ENCODE measurements at regions not wholly inside any gene's neighbourhood (a gene's known extent, or its start where the extent isn't known, plus 50 kb on each side); places are given as distances from the start of the nearest gene placed in this dataset.
"Not testable (repeated sequence)": the region's sequence is repeated elsewhere in the genome, so short reads cannot be mapped to it uniquely, and the experiment has no call there.

DNA sequence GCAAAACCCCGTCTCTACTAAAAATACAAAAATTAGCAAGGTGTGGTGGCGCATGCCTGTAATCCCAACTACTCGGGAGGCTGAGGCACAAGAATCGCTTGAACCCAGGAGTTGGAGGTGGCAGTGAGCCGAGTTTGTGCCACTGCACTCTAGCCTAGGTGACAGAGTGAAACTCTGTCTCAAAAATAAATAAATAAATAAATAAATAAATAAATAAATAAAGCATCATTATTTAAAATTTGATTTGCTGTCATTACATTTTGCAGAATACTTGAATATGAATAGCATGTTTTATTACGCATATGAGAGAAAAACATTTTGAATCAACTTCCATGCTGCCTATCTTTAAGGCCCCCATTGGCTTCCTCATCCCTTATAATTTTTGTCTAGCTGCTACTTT, 53.4 kb upstream of the MED14 start:
- not testable (repeated sequence) for DNase-seq

DNA sequence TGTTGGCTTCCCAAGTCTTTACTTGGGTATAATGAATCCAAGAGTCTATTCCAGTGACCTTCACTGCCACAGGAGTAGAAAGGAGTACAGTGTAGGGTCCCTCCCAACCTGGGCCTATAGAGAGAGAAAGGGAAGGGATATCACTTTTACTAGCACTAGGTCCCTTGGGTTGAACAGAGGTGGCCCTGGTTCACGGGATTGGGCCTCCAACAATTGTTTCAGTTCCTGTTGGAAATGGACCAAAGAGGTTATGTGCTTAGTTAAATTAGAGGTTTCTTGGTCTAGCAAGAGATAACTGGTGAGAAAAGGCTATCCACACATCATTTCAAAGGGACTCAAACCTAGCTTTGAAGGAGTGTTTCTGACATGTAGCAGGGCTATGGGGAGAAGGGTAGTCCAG, 57.1 kb upstream of the MED14 start:
- no peak for DNase-seq

DNA sequence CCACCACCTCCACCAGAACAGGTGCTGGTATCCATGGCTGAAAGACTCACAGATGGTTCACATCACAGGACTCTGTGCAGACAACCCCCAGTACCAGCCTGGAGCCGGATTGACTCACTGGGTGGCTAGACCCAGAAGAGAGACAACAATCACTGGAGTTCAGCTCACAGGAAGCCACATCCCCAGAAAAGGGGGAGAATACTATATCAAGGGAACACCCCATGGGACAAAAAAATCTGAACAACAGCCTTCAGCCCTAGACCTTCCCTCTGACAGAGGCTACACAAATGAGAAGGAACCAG, 59.4 kb upstream of the MED14 start:
- not testable (repeated sequence) for DNase-seq

DNA sequence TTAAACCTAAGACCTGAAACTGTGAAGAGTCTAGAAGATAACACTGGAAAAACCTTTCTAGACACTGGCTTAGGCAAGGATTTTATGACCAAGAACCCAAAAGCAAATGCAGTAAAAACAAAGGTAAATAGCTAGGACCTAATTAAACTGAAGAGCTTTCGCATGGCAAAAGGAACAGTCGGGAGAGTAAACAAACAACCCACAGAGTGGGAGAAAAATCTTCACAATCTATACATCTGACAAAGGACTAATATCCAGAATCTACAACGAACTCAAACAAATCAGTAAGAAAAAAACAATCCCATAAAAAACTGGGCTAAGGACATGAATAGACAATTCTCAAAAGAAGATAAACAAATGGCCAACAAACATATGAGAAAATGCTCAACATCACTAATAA, 64.4 kb upstream of the MED14 start:
- not testable (repeated sequence) for DNase-seq

DNA sequence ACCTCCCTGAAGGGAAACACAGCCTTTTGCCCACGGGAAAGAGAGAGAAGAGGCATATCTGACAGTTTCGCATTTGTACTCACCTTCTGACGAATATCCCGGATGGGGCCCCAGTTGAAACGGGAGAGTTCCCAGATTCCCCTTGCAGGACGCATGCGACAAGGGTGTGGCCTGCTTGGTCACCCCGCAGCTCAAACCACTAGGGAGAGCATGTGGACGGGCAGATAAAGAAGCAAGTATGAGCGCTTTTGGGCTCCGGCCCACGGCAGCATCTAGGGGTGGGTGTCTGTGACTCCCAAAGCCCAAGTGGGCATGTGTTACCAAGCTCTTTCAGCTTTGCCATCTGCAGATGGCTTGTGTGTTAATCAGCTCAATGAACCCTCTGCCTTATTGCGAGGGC, 70.1 kb upstream of the MED14 start:
- DNase-seq = no peak

DNA sequence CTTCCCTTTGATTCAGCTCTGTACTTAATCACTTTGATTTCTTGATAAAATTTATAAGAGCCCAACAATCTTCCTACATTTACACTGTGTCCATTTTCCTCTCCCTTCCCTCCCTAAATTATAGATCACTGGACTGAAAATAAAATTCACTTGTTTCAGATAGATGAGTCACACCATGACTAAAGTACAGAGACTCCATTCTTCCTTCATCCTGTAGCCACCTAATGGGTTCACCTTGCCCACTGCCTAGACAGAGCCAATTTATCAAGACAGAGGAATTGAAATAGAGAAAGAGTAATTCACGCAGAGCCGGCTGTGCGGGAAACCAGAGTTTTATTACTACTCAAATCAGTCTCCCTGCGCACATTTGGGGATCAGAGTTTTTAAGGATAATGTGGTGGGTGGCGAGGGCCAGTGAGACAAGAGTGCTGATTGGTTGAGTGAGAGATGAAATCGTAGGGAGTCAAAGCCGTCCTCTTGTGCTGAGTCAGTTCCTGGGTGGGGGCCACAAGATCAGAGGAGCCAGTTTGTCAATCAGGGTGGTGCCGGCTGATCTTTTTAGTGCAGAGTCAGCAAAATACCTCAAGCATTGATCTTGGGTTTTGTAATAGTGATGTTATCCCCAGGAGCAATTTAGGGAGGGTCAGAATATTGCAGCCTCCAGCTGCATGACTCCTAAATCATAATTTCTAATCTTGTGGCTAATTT, 71.3 kb upstream of the MED14 start:
- no peak for DNase-seq

DNA sequence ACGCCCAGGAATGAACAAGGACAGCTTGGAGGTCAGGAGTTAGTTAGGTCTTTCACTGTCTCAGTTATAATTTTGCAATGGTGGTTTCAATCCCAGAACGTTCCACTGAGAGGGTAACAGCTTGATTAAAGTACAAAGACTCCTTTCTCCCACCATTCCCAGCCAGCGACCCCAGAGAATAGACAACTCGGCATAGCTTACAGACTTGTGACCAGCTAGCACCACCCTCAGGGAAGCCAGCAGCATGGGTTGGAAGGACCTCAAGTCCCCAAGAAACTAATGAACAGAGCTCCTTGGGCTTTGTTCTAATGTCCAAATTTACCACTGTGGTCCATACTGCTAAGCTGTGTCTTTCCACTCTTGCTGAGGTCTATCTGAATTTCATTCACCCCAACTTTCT, 72.0 kb upstream of the MED14 start:
- no peak for DNase-seq

DNA sequence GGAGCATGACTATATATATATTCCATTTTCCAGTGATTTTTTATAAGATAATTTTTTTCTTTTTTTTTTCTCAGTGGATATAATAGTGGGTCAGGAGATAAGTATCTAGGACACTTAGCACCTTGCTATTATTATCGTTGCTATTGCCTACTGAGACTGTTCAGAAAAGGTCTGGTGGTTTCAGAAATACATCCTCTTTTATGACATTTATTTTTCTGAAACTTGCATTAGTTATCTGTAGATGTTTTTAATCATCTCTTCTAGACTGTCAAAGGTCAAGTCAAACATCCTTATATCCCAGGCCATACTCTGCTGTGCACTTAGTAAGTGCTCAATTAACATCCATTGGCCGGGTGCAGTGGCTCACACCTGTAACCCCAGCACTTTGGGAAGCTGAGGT, 72.9 kb upstream of the MED14 start:
- DNase-seq = no peak

DNA sequence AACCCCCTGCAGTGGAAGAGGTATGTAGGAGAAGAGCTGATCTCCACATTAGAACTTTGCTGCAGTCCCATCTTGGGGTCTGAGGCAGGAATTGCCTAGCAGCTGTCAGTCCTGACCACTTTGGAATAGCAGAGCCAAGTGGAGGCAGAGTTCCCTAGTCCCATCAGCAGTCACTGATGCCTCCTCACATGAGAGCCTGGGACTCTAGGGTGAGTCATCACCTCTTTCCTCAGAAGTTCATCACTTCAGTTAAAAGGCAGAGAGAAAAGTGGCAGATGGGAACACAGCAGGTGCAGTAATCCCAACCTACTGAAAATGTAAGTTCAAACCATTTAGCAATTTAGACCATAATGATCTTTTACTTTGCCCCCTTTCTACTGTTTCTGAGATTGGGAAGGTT, 73.9 kb upstream of the MED14 start:
- no peak for DNase-seq

DNA sequence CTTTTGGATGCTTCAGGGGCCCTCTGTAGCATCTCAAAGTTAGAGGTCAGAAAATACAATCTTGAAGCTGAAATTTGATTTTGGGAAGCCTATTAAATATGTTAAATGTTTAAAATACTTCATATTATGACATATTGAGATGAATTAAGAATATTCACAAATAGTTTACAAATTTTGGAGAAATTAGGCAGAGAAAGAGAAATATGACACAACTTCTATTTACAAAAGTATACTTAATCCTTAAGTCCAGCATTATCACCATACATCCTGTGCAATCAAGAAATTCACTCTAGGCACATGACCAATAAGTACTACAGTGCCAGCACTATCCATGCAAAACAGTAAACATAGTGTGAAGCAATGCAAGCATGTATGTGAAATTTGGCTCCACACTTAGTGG, 79.7 kb upstream of the MED14 start:
- not testable (repeated sequence) for DNase-seq

DNA sequence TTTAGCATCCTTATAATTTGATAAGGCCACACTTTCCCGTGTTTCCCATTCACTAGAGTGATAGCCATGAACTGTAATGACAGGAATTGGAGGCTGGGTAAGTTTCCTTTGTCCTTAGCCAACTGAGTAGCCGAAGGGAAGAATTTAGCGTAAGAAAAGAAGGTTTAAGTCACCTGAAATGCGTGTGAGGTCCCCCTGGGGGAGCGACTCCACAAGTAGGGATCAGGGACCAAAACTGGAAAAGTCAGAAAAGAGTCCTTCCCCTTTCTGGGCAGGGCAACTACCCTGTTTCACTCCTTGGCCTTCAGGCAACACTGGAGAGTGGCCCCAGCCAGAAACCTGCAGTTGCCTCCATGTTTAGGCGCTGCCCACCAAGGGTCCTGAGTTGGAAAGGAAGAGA, 81.6 kb upstream of the MED14 start:
- no peak for DNase-seq

DNA sequence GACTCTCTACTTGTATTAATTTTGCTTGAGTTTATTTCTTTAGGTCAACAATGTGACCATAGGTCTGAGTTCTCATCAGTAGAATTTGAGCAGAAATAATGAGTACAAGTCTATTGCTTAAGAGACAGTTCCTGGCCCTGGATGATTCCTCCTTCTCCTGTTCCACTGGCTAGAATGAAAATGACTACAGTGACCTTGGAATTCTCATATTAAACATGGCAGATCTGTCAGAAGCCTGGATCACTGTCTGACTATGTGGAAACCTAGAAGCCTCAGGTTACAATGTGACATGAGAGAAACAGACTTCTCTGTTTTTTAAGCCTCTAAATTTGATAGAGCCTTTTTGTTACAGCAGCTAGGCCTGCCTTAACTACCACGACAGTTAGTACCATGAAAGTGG, 82.9 kb upstream of the MED14 start:
- no peak for DNase-seq

DNA sequence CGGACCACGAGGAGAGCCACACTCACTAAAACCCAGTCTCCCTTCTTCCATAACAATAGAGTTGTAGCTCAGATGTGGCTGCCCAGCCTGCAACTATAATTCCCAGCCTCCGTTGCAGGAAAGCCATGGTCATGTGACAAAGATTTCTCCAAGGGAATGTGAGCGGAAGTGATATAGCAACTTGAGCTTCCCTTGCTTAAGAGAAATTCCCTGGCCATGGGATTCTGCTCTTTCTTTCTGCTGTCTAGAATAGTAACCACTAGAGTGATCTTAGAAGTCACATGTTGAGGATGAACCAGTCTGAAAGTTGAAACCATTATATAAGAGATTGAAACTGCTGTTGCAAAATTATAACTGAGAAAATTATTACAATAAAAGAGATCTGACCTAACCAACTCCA, 86.4 kb upstream of the MED14 start:
- DNase-seq = no peak

DNA sequence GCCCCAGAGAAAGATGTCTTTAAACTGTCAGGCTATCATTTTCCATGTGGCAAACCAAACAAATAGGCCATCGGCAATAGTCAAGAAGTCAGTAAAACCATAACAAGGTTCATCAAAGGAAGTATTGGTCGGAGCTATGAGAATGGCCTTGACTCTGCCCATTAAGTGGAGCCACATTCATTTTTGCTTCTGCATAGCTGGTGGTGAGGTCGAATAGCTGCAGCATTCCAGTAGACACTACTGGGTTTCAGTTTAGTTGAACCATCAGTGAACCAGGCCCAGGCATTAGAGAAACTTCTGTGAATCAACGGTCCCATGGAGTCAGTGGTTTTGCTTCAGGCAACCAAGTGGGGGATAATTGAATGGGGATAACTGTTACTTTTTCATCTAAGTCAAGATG, 92.0 kb upstream of the MED14 start:
- no peak for DNase-seq

DNA sequence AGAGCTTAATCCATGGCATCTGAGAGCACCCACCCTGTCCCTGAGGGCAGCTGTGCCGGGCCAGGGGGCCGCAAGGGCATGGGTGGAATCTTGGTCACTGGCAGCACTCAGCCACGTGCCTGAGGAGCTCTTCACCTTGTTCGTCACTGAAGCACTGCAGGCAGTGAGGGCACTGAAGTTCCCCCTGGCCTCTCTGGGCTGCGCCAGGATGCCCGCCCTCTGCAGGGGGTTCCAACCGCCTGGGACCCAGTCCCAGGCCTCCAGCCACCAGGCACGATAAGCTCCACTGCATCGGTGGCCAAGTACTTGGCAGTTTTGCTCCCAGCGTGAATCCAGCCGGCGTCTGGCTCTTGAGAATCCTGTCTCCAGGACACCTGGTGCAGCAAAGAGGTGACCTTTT, 96.4 kb upstream of the MED14 start:
- DNase-seq = no peak

DNA sequence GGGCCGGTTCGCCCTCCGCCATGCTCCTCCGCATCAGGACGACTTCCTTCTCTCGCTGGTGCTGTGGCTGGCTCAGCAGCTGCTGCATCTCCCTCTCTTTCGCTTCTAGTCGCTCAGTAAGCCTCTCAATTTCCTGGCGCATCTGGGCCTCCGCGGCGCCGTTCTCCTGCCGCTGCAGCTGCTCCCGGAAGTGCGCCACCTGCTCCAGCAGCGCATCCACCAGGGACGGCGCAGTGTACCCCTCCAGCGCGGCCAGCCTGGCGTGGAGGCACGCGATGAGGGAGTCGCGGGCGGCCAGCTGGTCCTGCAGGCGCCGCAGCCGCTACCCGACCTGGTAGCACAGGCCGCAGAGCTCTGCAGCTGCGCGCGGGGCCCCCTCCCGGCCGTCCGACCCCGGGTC, 97.4 kb upstream of the MED14 start:
- DNase-seq = no peak

DNA sequence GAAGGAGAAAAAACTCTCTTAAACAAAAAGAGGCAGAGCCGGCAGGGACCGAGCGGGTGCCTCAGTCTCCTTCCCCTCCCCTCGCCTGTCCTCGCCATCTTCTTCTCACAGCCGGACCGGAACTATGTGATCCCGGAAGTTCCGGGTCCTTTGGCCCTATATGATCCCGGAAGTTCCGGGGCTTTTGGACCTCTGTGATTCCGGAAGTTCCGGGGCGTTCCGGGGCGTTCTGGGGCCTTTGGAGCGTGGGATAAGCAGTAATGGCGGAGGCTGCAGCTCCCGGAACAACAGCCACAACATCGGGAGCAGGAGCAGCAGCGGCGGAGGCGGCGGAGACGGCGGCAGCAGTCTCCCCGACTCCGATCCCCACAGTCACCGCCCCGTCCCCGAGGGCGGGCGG, 98.9 kb upstream of the MED14 start:
- DNase-seq = no peak

DNA sequence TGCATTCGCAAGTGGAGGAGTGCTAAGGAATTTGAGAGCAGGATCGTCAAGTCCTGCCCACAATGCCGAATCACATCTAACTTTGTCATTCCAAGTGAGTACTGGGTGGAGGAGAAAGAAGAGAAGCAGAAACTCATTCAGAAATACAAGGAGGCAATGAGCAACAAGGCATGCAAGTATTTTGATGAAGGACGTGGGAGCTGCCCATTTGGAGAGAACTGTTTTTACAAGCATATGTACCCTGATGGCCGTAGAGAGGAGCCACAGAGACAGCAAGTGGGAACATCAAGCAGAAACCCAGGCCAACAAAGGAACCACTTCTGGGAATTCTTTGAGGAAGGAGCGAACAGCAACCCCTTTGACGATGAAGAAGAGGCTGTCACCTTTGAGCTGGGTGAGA, 100.2 kb upstream of the MED14 start:
- no peak for DNase-seq

DNA sequence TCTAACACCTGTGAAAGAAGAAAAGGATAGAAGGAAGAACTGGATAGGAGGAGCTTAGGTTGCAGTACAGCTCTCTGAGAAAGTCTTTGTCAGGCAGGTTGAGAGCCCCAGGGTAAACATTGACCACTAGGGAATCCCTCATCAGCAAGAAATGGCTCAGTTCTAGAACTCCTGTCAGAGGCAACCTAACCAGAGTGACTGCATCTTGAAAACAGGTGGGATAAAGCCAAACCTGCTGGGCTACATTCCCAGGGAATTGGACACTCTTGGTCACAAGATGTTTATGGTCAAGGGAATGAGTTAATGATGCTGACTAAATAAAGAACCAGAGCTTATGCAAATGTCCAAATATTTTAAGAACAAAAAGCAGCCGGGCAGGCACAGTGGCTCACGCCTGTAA, 108.3 kb upstream of the MED14 start:
- DNase-seq = no peak

DNA sequence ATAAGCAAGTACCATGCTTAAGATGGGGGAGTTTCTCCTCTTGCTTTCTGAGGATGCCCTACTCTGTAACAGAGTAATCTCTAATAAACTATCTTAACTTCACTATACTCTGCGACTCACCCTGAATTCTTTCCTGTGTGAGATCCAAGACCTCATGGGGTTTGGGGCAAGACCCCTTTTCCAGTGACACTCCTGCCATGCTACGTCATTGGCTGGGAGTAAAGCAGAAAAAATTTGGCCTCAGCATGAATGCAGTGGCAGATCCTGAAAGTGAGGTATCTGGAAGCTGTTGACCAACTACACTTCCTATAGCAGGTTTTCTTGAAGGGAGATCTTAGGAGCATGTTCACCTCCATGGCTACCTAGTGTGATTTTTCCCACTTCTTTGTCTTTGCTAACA, 109.1 kb upstream of the MED14 start:
- DNase-seq = no peak

DNA sequence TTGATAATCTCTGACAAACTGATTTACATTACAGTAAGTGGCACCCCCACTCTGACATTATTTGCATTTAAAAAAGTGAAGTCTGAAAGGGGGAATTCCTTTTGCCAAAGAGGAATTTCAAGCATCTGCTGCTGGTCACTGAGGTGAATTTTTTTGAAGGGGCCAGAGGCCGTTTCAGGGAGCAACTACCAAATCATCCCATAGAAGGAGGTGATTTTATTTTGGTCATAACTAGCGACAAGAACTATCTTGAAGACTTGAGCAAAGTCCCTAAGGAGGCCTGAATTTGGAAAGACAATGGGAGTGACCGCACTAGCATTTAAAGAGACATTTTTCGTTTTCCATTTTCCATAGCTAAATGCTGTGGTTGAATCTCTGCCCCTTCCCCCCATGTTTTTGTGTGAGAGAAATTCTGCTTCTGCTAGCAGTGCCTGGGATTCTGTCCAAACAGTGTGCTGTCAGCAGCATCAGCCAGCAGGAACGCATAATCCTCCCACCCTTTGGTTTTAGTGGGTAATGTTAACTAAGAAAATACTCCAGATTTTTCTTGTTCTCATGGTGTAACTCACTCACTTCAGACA, 110.1 kb upstream of the MED14 start:
- DNase-seq = no peak

DNA sequence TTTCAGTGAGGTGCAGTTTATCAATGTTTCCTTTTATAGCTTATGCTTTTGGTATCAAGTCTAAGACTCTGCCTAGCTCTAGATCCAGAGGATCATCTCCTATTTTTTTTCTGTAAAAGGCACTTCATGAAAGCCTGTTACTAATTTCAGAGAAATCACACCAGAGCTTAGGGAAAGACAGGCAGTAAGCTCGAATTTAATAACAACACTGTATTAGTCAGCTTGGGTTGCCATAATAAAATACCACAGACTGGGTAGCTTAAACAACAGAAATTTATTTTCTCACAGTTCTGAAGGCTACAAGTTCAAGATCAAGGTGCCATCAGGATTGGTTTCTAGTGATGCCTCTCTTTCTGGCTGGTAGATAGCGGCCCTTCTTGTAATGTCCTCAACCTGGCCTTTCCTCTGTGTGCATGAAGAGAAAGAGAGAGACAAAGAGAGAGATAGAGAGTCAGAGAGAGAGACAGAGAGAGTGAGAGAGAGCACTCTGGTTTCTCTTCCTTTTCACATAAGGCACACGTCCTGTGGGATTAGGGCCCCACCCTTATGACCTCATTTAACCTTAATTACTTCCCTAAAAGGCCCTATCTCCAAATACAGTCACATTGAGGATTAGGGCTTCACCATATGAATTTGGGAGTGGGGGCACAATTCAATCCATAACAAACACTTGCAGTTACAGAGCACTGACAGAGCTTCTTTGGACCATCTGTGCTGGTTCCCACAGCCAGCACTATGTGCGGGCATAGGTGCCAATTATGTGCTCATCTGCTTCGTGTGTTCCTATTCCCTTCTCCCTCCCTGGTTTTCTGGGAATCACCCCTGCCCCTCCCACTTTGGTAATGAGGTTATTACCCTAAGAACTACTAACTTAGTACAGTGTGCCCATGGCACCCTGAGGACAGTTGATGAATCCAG, 114.8 kb upstream of the MED14 start:
- DNase-seq = no peak

DNA sequence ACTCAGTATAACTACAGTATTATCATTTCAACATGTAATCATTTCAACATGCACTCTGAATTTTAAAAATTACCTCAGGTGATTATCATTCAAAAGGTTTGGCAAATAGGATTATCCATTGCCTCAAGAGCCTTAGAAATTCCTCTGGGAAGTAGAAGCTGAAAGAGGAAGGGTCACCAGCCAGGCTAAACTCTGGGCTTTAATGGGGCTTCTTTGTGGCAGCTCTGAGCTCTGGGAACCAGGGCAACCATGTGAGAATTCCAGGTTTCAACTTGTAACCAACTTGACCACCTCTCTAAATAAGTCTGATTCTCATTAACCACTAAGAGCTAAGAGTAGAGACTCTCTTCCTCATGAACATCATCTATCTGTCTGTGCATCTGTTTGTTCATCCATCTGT, 117.2 kb upstream of the MED14 start:
- DNase-seq = no peak

Measured in activated CD4-positive, CD25-positive, alpha-beta regulatory T cell (primary cell).